ENCODE measurements at regions not wholly inside any gene's neighbourhood (a gene's known extent, or its start where the extent isn't known, plus 50 kb on each side); places are given as distances from the start of the nearest gene placed in this dataset.

DNA sequence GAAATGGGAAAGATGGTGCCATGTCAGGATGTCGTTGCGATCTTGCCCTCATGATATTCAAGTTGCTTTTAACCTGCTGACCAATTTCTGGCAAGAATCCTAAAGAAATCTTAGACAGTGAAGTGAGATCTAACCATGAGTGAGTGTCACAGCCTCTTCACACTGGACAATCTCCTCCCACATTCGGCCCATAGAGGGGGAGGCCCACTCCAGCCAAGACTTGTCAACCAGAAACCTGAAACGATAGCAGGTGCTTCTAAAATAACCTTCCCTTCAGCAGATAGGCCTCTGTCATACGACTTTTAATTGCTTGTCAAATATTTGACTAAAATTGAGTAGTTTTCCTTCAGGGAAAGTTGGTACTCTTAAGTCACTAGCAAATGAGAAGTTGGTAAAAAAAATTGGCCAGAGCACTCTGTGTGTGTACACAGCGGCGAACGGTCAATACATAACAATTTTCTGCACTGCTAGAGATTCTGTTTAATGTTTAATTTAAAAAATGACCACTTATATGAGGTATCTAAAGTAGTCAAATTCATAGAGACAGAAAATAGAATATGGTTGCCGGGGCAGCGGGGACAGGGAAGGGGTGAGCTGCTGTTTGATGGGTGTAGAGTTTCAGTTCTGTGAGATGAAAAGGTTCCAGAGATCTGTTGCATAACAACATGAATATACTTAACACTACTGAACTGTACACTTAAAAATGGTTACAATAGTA, 110.2 kb downstream of the VAPA start:
- no peak for DNase-seq (ENCODE audit: insufficient read length, low spot score)
- no peak for FAIRE-seq

GRCh38 chr18:10025711-10026670, 112.2 kb downstream of the VAPA start:
- TF ChIP-seq, protein P1, sequence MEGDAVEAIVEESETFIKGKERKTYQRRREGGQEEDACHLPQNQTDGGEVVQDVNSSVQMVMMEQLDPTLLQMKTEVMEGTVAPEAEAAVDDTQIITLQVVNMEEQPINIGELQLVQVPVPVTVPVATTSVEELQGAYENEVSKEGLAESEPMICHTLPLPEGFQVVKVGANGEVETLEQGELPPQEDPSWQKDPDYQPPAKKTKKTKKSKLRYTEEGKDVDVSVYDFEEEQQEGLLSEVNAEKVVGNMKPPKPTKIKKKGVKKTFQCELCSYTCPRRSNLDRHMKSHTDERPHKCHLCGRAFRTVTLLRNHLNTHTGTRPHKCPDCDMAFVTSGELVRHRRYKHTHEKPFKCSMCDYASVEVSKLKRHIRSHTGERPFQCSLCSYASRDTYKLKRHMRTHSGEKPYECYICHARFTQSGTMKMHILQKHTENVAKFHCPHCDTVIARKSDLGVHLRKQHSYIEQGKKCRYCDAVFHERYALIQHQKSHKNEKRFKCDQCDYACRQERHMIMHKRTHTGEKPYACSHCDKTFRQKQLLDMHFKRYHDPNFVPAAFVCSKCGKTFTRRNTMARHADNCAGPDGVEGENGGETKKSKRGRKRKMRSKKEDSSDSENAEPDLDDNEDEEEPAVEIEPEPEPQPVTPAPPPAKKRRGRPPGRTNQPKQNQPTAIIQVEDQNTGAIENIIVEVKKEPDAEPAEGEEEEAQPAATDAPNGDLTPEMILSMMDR (IDR thresholded peaks at IDR 0.05; ENCODE audit: insufficient read depth, missing control alignments), result no peak
- no peak for FAIRE-seq
- DNase-seq (ENCODE audit: insufficient read length, low spot score), result no peak

More for the DNA sequence above, 110.2 kb downstream of the VAPA start:
- TF ChIP-seq, protein P1 (IDR thresholded peaks at IDR 0.05; ENCODE audit: insufficient read depth, missing control alignments), result no peak

- peak; percentile 55 for FAIRE-seq
- TF ChIP-seq, protein P1 (IDR thresholded peaks at IDR 0.05; ENCODE audit: insufficient read depth, missing control alignments), result no peak
- DNase-seq (ENCODE audit: insufficient read length, low spot score), result no peak
Measured at GRCh38 chr18:10027031-10027430, 113.2 kb downstream of the VAPA start.

DNA sequence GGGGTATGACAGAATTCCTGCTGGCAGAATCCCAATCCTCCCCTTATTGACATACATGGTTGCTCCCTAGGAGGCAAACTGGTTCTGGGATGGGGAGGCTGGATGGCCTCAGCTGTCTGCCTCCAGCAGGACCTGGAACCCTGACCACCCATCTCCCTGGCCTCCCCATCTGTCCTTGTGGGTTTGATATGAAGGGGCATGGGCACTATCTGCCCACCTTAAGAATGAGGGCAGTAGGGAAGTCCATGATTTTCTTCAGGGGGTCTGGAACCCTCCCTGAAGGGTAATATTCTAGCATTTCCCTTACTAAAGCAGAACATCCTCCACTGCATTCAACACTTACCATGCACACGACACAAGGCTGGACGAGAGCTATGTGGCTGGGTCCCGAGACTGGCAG, 113.6 kb downstream of the VAPA start:
- TF ChIP-seq, protein P1 (IDR thresholded peaks at IDR 0.05; ENCODE audit: insufficient read depth, missing control alignments), result no peak
- no peak for FAIRE-seq
- no peak for DNase-seq (ENCODE audit: insufficient read length, low spot score)

DNA sequence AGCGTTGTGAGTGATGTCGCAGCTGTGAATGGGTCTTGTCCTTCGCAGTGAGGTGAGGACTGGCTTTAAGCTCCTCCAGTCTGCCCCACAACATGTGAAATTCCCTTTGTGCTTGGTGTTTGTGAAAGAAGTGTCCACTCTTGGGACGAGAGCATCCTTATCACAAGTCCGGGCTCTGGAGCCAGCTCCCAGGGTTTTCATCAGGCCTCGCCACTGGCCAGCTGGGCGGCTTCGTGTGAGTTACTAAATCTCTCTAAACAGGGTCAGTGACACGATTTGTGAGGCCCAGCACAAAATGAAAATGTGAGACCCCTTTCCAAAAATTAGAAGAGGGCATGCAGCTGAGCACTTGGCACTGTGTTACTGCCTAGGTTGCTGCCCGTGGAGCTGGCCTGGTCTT, 115.9 kb downstream of the VAPA start:
- TF ChIP-seq, protein P1 (IDR thresholded peaks at IDR 0.05; ENCODE audit: insufficient read depth, missing control alignments), result no peak
- FAIRE-seq, result no peak
- no peak for DNase-seq (ENCODE audit: insufficient read length, low spot score)

DNA sequence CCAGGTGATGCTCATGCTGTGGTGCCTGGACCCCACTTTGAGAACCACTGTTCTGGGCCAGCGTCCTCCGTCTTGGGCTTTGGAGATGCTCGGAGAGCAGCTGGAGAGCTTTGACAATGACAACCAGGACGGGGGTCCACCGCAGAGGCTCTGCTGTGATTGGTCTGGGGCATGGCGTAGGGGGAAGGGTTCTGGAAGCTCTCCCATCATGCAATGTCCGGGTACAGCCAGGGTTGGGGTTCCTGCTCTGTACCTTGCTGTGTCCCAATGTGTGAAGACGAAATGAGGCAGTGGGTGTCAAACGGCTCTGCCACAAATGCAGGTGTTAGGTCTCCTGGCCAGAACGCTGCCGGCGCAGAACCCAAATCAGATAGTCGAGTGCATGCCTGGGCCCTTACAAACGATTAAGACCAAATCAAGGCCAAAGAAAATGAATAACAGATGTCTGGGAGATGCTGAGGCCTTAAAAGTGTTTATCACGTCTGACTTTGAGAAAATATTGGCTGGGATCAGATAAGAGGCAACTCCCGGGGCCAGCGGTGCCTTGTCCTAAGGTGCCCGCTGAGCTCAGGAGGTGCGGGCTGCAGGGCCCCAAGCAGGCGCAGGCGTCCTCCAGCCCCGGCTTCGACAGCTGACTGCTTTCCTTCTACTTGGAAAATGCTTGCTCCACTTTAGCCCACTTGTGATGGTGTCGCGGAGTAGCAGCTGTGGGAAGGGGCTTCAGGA, 117.2 kb downstream of the VAPA start:
- DNase-seq (ENCODE audit: insufficient read length, low spot score) (no peak), FAIRE-seq (no peak)
- TF ChIP-seq, protein P1 (IDR thresholded peaks at IDR 0.05; ENCODE audit: insufficient read depth, missing control alignments), result no peak

Measured in D721Med (cell line).